Left lung (tissue), 4 donors: ENCODE measurements at regions not wholly inside any gene's neighbourhood (a gene's known extent, or its start where the extent isn't known, plus 50 kb on each side); places are given as distances from the start of the nearest gene placed in this dataset.

Source experiments
- ATAC-seq: fragments of 200-7000 bp; cut with Tn5 transposase; one replicate; pipeline ENCODE4 v1.9.1; 2020; ENCODE audit warnings: moderate library complexity
- DNase-seq, 4 donors: peaks; one replicate each; pipeline ENCODE4 v3.0.0-alpha.2; 2013 to 2020
- H3K27ac ChIP-seq, 2 donors: fragments of 200-600 bp; sonication (generic) in 1 of 2; one replicate each; pipeline versions ENCODE4 v1.5.0 to v1.8.0; 2020 to 2021
- H3K27me3 ChIP-seq, 2 donors: fragments of 200-600 bp; sonication (generic) in 1 of 2; one replicate each; pipeline versions ENCODE4 v1.5.0 to v1.8.0; 2020 to 2021
- H3K36me3 ChIP-seq, 2 donors: fragments of 200-600 bp; sonication (generic) in 1 of 2; one replicate each; pipeline versions ENCODE4 v1.5.0 to v1.8.0; 2020 to 2021
- H3K4me1 ChIP-seq, 2 donors: fragments of 200-600 bp; one replicate each; pipeline ENCODE4 v1.8.0; 2021
- H3K4me3 ChIP-seq, 2 donors: fragments of 200-600 bp; sonication (generic) in 1 of 2; one replicate each; pipeline versions ENCODE4 v1.5.0 to v1.8.0; 2020 to 2021; ENCODE audit warnings: mild to moderate bottlenecking in 1 of 2
- H3K9me3 ChIP-seq, 2 donors: fragments of 200-600 bp; sonication (generic) in 1 of 2; one replicate each; pipeline versions ENCODE4 v1.5.0 to v1.8.0; 2020 to 2021
- intact Hi-C, 2 donors: fragments of 100-400 bp; cut with DNase I; formaldehyde crosslinking; loops; one replicate each; pipeline versions ENCODE4 v1.11.2 to v1.14.2; 2022
- TF ChIP-seq, protein P1 (sequence below), 2 donors: fragments of 200-600 bp; sonication (generic) in 1 of 2; IDR thresholded peaks; one replicate each; pipeline versions ENCODE4 v1.5.0 to v1.8.0; 2021; ENCODE audit warnings: antibody characterized with exemption in 2 of 2
- donor health status: DM: no; HTN: yes; CAD: no.
- donor health status: DM: no; HTN: no; CAD: no.

DNA sequence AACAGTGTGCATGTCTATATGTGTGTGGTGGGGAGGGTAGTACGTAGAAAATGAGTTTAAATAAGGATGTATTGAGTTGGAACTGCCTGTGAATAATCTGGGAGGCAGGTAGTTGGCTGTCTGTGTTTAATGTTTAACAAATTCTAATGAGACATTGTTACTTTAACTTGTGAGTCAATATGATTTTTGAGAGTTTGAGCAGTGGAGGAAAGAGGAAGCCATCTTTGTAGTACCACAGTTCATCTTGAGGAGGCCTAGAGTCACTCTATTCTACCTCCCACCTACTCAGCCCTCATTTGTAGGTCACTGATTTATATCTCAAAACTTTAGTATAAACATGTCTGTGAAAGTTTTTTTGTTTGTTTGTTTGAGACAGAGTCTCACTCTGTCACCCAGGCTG, 129.9 kb upstream of the ITGB1 start:
- ATAC-seq, result no peak
- no peaks in the 10 kb centered on the region for H3K27me3 ChIP-seq
- intact Hi-C loops, result no loop called here

DNA sequence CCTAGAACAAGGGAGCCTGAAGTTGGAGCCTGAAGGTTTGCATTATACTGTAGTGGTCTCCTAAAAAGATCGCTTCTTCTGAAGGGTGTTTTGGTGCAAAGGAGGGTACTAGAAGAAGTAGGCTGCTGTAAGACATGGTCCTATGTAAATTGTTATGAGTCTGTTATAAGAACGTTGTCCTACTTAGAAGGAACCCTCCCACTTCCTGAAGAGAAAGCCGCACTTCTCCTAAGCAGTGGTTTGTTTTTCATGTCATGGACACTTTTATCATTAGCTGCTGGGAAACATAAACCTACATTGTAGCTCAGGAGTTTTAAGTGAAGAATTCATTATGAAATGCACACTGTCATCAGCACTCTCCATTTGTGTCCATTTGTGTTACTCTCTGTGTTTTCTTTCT, 129.1 kb upstream of the ITGB1 start:
- Histone ChIP-seq H3K36me3 (no peaks in the 10 kb centered on the region), H3K4me3 (no peak overlapping the region), H3K9me3 (no peaks in the 10 kb centered on the region), H3K4me1 (no peaks in the 10 kb centered on the region), H3K27ac (no peak overlapping the region), H3K27me3 (no peaks in the 10 kb centered on the region)
- ATAC-seq, result no peak
- TF ChIP-seq, protein P1, sequence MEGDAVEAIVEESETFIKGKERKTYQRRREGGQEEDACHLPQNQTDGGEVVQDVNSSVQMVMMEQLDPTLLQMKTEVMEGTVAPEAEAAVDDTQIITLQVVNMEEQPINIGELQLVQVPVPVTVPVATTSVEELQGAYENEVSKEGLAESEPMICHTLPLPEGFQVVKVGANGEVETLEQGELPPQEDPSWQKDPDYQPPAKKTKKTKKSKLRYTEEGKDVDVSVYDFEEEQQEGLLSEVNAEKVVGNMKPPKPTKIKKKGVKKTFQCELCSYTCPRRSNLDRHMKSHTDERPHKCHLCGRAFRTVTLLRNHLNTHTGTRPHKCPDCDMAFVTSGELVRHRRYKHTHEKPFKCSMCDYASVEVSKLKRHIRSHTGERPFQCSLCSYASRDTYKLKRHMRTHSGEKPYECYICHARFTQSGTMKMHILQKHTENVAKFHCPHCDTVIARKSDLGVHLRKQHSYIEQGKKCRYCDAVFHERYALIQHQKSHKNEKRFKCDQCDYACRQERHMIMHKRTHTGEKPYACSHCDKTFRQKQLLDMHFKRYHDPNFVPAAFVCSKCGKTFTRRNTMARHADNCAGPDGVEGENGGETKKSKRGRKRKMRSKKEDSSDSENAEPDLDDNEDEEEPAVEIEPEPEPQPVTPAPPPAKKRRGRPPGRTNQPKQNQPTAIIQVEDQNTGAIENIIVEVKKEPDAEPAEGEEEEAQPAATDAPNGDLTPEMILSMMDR (IDR thresholded peaks at IDR 0.05), result no peak
- DNase-seq, result no peak
- intact Hi-C loops, result no loop called here

More for the DNA sequence above, 129.9 kb upstream of the ITGB1 start:
- Histone ChIP-seq H3K36me3 (no peaks in the 10 kb centered on the region), H3K27ac (no peak overlapping the region), H3K4me3 (no peak overlapping the region), H3K9me3 (no peaks in the 10 kb centered on the region), H3K4me1 (no peaks in the 10 kb centered on the region)
- DNase-seq, result no peak
- TF ChIP-seq, protein P1 (IDR thresholded peaks at IDR 0.05), result no peak

DNA sequence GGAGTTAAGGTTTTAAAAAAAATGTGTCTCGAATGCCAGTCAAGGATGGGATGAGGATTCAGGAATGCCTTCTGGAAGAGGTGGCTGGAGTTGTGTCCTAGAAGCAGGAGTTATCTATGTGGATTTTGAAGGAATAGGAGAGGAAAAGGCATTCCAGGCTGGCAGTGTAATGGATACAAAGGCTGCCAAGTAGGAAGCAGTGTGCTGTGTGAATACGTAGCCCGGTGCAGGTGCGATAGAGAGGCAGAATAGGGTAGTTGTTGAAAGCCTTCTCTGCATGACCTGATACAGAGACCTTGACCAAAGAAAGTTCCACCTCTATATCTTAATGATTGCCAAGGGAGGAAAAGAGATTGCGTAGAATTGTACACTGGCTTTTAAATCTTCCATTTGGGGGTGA, 128.1 kb upstream of the ITGB1 start:
- DNase-seq, result no peak
- H3K27me3 ChIP-seq, result no peaks in the 10 kb centered on the region
- no peak overlapping the region for H3K27ac ChIP-seq
- no peaks in the 10 kb centered on the region for H3K36me3 ChIP-seq
- H3K4me3 ChIP-seq, result no peak overlapping the region
- TF ChIP-seq, protein P1 (IDR thresholded peaks at IDR 0.05), result no peak
- H3K4me1 ChIP-seq, result no peaks in the 10 kb centered on the region
- intact Hi-C loops, result no loop called here
- no peak for ATAC-seq
- no peaks in the 10 kb centered on the region for H3K9me3 ChIP-seq

DNA sequence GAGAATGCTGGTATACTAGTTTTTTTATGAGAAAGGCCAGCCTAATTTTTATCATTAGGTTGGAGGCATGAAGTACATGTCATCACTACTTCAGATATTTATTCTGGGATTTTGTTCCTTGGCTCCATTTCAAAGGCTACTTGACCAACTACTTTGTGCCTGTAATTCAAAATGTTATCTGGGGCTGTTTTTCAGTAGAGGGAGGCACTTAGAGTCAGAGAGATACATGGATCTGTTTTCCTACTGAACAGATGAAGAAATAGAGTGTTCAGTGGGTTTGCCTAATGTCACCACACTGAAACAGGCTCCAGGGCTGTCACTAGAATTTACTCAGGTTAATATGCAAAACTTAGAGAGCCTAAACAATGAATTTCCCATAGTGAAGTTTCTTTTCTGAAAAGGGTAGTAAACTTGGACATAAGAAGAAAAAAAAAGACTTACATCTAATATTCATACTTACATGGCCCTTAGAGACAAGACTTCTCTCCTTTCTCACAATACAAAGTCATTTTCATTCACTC, 127.3 kb upstream of the ITGB1 start:
- Histone ChIP-seq H3K9me3 (no peaks in the 10 kb centered on the region), H3K36me3 (no peaks in the 10 kb centered on the region), H3K27ac (no peak overlapping the region), H3K4me1 (no peaks in the 10 kb centered on the region), H3K4me3 (no peak overlapping the region), H3K27me3 (no peaks in the 10 kb centered on the region)
- TF ChIP-seq, protein P1 (IDR thresholded peaks at IDR 0.05), result no peak
- intact Hi-C loops, result no loop called here
- ATAC-seq (no peak), DNase-seq (no peak)

DNA sequence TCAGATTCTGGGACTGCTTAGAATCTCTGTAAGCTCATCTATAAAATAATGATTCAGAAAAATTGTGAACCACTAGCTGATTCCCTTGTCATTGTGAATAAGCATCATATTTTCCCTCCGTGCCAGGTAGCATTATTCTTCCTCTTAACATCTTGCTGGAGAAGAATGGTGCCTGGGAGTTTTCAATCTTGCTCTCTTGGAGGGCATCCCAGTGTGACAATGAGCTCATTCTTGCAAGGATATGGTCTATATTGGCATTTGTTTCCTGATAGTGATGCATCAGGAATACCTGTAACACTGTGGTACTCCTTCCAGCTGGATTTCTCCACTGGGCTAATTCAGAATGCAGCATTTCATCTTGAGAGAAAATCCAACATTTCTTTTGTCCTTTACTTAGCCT, 126.4 kb upstream of the ITGB1 start:
- no peak overlapping the region for H3K4me3 ChIP-seq
- no peaks in the 10 kb centered on the region for H3K4me1 ChIP-seq
- H3K36me3 ChIP-seq, result no peaks in the 10 kb centered on the region
- H3K9me3 ChIP-seq, result no peaks in the 10 kb centered on the region
- TF ChIP-seq, protein P1 (IDR thresholded peaks at IDR 0.05), result no peak
- no peak for ATAC-seq
- intact Hi-C loops, result no loop called here
- no peak overlapping the region for H3K27ac ChIP-seq
- no peaks in the 10 kb centered on the region for H3K27me3 ChIP-seq
- DNase-seq, result no peak
